NOMO-1 (cell line): ENCODE measurements at regions not wholly inside any gene's neighbourhood (a gene's known extent, or its start where the extent isn't known, plus 50 kb on each side); places are given as distances from the start of the nearest gene placed in this dataset.
"Not testable (repeated sequence)": the region's sequence is repeated elsewhere in the genome, so short reads cannot be mapped to it uniquely, and the experiment has no call there.

ENCODE experiments used
- DNase-seq, 2 experiments: peaks; one replicate each; lab custom pipeline; 2025; ENCODE audit not compliant: unreplicated experiment in 2 of 2; lab: John Stamatoyannopoulos, UW

GRCh38 chr16:51524555-51525373 lies 373.7 kb upstream of the SALL1 start:
- no peak for DNase-seq

- no peak for DNase-seq
Measured at GRCh38 chr16:51524070-51524469, 373.0 kb upstream of the SALL1 start.

DNA sequence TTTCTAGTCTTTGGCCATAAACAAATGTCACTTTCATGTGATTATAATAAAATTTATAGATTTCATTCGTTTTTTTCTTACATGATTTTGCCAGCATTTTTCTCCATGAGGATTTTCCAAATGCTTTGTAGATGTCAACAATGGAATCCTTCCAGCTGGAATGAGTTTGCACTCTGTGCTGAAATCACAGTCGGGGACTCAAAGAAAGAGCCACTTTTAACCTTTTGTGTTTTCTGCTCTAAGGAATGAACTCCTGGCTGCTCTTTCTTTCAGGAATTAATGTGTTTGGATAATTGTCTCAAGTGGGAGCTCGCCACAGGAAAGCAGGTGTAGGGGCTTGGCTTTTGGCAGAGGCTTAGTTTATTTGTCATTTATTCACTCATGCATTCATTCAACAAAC lies 372.3 kb upstream of the SALL1 start:
- DNase-seq, result no peak

DNA sequence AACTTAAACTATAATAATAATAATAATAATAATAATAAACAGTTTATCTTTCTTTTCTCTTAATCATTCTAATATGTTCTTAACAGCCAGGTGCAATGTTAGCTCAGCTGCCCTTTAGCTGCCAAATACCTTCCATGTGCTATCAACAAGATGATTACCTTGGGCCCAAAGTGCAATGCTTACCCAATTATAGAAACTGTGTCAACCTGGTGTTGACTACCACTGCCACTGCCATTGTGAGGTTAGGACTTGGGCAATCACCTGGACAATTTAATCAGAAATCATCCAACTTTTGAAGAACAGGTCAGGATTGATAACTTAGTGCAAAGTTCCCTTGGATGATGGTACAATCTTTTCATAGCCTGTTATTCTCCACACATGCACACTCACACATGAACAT lies 371.8 kb upstream of the SALL1 start:
- no peak for DNase-seq

DNA sequence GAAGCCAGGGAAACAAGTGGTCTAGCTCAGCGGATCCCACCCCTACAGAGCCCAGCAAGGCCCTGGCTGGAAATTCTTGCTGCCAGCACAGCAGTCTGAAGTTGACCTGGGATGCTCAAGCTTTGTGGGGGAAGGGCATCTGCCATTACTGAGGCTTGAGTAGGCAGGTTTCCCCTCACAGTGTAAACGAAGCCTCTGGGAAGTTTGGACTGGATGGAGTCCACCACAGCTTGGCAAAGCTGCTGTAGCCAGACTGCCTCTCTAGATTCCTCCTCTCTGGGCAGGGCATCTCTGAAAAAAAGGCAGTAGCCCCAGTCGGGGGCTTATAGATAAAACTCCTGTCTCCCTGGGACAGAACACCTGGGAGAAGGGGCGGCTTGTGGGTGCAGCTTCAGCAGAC lies 365.9 kb upstream of the SALL1 start:
- not testable (repeated sequence) for DNase-seq

DNA sequence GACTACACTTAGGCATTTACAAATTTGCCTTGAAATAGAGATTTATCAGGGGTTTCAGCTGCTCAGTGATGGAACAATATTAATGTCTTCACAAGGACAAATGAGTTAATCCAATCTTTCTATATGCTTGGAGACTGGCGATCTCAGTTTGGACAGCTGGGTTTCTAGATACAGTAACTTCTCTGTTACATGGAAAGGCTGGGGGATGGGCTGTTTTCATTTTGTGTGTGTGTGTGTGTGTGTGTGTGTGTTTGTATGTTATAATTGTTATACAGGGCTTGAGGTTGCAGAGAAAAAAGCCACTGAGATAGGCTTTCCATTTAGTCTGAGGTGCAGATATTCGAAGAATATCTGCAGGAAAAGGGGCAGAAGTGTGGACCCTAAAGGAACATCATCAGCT lies 359.3 kb upstream of the SALL1 start:
- DNase-seq, result no peak

DNA sequence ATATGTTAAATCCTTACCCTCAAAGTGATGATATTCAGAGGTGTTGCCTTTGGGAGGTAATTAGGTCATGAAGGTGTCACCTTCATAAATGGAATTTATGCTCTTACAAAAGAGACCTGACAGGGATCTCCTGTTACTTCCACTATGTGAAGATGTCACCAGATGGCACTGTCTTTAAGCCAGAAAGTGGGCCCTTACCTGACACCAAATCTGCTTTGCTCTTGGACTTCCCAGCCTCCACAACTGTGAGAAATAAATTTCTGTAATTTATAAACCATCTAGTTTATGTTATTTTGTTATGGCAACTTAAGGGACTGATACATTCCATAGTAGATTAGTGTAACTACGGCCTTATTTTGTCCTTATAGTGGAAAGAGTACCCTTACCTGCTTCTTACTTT lies 358.3 kb upstream of the SALL1 start:
- DNase-seq, result no peak

- no peak for DNase-seq
Measured at GRCh38 chr16:51508490-51509212, 357.6 kb upstream of the SALL1 start.

GRCh38 chr16:51507286-51507685 lies 356.2 kb upstream of the SALL1 start:
- DNase-seq, result no peak

DNA sequence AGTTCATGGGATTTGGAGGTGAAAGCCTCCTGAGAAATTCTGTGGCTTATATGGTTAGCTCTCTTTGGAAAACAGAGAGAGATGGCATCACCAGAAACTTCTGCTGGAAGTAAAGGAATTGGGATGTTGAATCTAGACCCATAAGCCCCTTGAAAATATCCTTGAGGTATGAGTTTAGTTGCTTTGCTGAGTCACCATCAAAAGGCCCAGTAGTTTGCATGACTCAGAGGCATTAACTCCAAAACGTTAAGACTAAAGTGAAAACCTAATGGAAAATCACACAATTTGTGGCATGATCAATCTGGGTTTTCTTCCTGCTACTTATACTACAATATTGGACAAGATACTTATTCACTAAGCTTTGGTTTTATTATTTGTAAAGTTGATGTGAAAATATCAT lies 349.2 kb upstream of the SALL1 start:
- DNase-seq, result no peak

DNA sequence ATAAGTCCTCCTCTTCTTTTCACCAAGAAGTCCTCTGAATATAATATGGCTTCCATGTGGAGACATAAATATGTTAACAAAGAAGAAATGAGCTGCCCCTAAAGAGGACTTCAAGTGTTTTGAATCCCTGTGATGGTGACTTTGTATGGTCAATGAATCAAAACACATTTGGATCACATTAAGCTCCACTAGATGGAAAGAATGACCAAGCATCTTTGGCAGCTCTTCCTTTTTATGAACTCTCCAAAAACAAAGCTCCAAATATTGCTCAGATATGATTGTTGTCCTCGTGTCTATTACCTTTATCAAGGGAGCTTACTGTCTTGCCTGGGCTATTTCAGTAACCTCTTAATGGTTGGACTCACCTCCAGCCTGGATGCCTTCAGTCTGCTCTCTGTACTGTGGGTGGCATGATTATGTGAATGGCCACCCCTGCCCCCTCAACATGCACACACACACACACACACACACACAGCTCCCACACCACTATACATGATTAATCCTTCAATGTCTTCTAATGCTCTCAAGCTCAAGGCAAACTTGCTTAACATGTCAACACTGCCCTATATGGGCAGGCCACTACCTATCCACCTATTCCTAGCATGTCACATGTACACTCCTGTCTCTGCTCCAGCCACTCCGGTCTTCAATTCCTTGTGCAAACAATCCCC lies 346.6 kb upstream of the SALL1 start:
- no peak for DNase-seq

- DNase-seq, result no peak
Measured at GRCh38 chr16:51490866-51491265, 339.8 kb upstream of the SALL1 start.

- DNase-seq, result no peak
Measured at GRCh38 chr16:51487880-51488279, 336.8 kb upstream of the SALL1 start.

GRCh38 chr16:51474414-51475091 lies 323.5 kb upstream of the SALL1 start:
- DNase-seq, result no peak

GRCh38 chr16:51473091-51473490 lies 322.0 kb upstream of the SALL1 start:
- no peak for DNase-seq

DNA sequence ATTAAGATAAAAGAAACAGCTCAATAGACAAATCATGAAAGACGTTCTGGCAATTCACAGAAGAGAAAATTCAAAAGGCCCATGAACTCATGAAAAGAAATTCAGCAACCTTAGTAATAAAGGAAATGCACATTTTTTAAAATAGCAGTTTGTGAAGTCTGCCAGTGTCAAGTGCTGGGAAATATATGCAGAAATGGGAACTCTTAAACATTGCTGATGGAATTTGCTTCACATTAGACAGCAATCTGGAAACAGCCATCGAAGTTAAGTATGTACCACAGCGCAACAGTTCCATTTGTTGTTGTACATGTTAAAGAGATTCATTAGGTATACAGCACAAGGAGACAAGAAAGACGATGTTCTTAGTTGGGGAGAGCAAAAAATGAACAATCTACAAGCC lies 319.4 kb upstream of the SALL1 start:
- no peak for DNase-seq

GRCh38 chr16:51464996-51465395 lies 313.9 kb upstream of the SALL1 start:
- DNase-seq, result no peak

- DNase-seq, result no peak
Measured at GRCh38 chr16:51461255-51461654, 310.2 kb upstream of the SALL1 start.

DNA sequence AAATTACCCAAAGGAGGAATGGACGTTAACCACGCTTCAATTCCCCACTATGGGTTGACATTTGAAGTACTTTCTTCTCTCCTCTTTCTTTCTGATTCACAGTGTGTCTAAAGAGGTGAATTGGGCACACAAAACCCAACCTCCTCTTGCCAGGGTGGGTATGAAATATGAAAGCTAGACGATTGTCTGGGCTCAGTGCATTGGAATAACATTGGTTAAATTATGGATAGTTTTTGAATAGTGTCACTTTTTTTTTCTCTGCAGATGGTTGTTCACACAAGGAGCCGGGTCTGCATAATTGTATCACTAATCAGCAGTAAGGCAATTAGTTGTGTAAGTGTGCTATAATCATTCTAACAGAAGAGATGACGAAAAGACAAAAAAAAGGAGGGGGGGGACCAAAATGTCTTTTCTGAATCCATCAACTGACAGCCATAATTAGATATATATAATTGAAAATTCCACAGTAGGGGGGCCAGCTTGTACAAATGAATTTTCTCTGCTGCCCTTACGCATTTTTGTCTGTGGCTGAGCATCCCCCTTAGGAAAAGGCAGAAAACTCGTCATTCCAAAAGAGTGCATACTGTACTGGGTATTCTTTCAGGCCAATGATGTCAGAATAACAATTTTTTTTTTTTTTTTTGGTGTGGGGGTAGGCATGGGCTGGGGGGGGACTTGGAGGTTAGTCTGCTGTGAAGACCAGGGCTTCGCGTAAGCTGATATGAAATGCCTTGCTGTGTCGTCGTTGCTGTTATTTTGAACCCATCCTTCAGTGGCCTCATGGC lies 307.5 kb upstream of the SALL1 start:
- no peak for DNase-seq

GRCh38 chr16:51457775-51458174 lies 306.7 kb upstream of the SALL1 start:
- DNase-seq, result no peak
